Caco-2 (cell line): ENCODE measurements at regions not wholly inside any gene's neighbourhood (a gene's known extent, or its start where the extent isn't known, plus 50 kb on each side); places are given as distances from the start of the nearest gene placed in this dataset.

ENCODE experiments used
- BruUV-seq: library from RNA; stranded (reverse); fragments of 400-500 nt; replicated peaks from 2 replicates; lab custom pipeline; 2021; lab: Mats Ljungman, UMichigan
- CTCF ChIA-PET: fragments of 300-600 bp; sonication (Branson Sonifier 250); formaldehyde crosslinking; loops from one replicate; lab custom pipeline; 2022; ENCODE audit warnings: antibody characterized with exemption; lab: Charles Lee
- POLR2A ChIA-PET: fragments of 300-600 bp; sonication (Branson Sonifier 250); formaldehyde crosslinking; loops from one replicate; lab custom pipeline; 2022; ENCODE audit warnings: antibody characterized with exemption; lab: Charles Lee
- DNase-seq, 2 experiments: peaks; one replicate each; pipeline versions ENCODE4 v3.0.0 to v3.0.0-alpha.2; 2020 to 2022
- H3K27me3 ChIP-seq: replicated peaks from 2 replicates; pipeline ENCODE4 v1.6.0; 2011; ENCODE audit warnings: low read length; ENCODE audit not compliant: control insufficient read depth, insufficient read depth
- H3K36me3 ChIP-seq: 2 replicates; pipeline ENCODE4 v1.5.1; 2011; ENCODE audit warnings: low read length; ENCODE audit not compliant: control insufficient read depth, insufficient read depth
- H3K4me1 ChIP-seq: fragments of 250-450 bp; sonication (Bioruptor Pico); 2 replicates; pipeline ENCODE4 v1.5.1; 2020; ENCODE audit warnings: mild to moderate bottlenecking
- H3K4me3 ChIP-seq: 2 replicates; pipeline ENCODE4 v1.5.1; 2011; ENCODE audit warnings: low read depth, mild to moderate bottlenecking, control low read depth, low read length
- H3K9me3 ChIP-seq: fragments of 250-450 bp; sonication (Bioruptor Pico); 2 replicates; pipeline ENCODE4 v1.5.1; 2020; ENCODE audit warnings: mild to moderate bottlenecking, moderate library complexity
- H3K27ac Mint-ChIP-seq: one replicate; pipeline ENCODE4 v1.8.0; 2022; ENCODE audit warnings: mixed read lengths; ENCODE audit not compliant: unreplicated experiment
- H3K27me3 Mint-ChIP-seq: one replicate; pipeline ENCODE4 v1.8.0; 2022; ENCODE audit warnings: mixed read lengths; ENCODE audit not compliant: insufficient read depth, unreplicated experiment
- H3K36me3 Mint-ChIP-seq: one replicate; pipeline ENCODE4 v1.8.0; 2022; ENCODE audit warnings: mild to moderate bottlenecking, mixed read lengths; ENCODE audit not compliant: insufficient read depth, unreplicated experiment
- H3K4me1 Mint-ChIP-seq: one replicate; pipeline ENCODE4 v1.8.0; 2022; ENCODE audit warnings: low read depth, mixed read lengths; ENCODE audit not compliant: unreplicated experiment
- H3K4me3 Mint-ChIP-seq: one replicate; pipeline ENCODE4 v1.8.0; 2022; ENCODE audit warnings: mild to moderate bottlenecking, moderate library complexity, mixed read lengths; ENCODE audit not compliant: unreplicated experiment
- H3K9me3 Mint-ChIP-seq: one replicate; pipeline ENCODE4 v1.8.0; 2022; ENCODE audit warnings: mixed read lengths; ENCODE audit not compliant: unreplicated experiment
- intact Hi-C: fragments of 100-400 bp; cut with micrococcal nuclease; formaldehyde crosslinking; loops from one replicate; pipeline ENCODE4 v1.10.0; 2022; ENCODE audit not compliant: unreplicated experiment
- TF ChIP-seq, protein P1 (sequence below), 2 experiments: fragments of 200-600 bp in 1 of 2; IDR thresholded peaks; 1 replicate in 1 of 2; 2 replicates in 1 of 2; pipeline versions ENCODE4 v1.5.1 to v1.8.0; 2011 to 2022; ENCODE audit warnings: antibody characterized with exemption in 1 of 2, control low read depth in 1 of 2, inconsistent platforms in 1 of 2, low read depth in 1 of 2, low read length in 1 of 2, mild to moderate bottlenecking in 1 of 2, moderate library complexity in 1 of 2; ENCODE audit not compliant: insufficient read depth in 1 of 2, severe bottlenecking in 1 of 2, unreplicated experiment in 1 of 2

DNA sequence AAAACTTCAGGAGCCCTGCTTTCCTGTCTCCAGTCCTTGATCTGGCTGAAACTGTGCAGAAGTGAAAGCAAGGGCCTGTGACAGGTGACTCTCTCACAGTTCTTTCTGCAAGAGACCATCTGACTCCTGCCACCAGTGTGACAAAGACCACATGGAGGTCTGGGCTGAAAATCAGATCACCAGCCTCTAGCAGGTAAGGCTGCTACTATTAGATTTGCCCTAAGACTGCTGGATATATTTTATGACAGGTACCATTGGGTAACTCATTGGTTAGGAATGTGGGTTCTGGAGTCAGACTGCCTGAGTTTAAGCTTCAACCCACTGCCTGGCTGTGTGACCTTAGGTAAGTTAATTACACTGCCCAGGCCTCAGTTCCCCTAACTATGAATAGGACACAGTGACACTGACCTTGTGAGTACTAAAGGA is 163.3 kb upstream of the SLC7A11 start:
- ChIA-PET CTCF (no interaction called here), POLR2A (no interaction called here)
- Histone ChIP-seq H3K9me3 (no peaks in the 10 kb centered on the region), H3K4me1 (no peaks in the 10 kb centered on the region), H3K4me3 (no peak overlapping the region), H3K36me3 (no peaks in the 10 kb centered on the region), H3K27me3 (no peaks in the 10 kb centered on the region)
- Mint-ChIP-seq H3K4me1 (no peaks in the 10 kb centered on the region), H3K9me3 (no peaks in the 10 kb centered on the region), H3K36me3 (no peaks in the 10 kb centered on the region), H3K27me3 (peaks cover 3% of the 10 kb centered on the region), H3K27ac (no peak overlapping the region), H3K4me3 (no peak overlapping the region)
- TF ChIP-seq, protein P1, sequence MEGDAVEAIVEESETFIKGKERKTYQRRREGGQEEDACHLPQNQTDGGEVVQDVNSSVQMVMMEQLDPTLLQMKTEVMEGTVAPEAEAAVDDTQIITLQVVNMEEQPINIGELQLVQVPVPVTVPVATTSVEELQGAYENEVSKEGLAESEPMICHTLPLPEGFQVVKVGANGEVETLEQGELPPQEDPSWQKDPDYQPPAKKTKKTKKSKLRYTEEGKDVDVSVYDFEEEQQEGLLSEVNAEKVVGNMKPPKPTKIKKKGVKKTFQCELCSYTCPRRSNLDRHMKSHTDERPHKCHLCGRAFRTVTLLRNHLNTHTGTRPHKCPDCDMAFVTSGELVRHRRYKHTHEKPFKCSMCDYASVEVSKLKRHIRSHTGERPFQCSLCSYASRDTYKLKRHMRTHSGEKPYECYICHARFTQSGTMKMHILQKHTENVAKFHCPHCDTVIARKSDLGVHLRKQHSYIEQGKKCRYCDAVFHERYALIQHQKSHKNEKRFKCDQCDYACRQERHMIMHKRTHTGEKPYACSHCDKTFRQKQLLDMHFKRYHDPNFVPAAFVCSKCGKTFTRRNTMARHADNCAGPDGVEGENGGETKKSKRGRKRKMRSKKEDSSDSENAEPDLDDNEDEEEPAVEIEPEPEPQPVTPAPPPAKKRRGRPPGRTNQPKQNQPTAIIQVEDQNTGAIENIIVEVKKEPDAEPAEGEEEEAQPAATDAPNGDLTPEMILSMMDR (IDR thresholded peaks at IDR 0.05; ENCODE audit: insufficient read depth in 1 of 2, low read depth in 1 of 2, low read length in 1 of 2, severe bottlenecking in 1 of 2, unreplicated experiment in 1 of 2): no peak
- intact Hi-C loops: no loop called here
- no TSS peak for BruUV-seq
- no peak for DNase-seq

DNA sequence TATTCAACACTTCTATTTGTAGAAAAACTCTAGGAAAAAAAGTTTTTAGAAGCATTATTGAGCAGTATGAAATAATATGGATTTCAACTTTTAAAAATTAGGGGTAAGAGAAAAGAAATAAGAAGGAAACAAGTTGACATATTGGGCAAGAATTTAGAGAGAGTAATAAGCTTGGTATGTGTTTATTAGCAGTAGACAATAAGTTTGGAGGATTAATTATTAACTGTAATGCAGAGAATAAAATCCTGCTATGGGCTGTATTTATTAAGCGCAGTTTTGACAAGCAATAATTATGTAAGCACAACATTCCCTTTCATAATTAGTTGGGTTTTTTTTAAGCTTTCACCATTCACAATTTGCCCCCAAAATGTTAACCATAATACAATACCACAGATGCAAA is 162.7 kb upstream of the SLC7A11 start:
- Mint-ChIP-seq H3K27ac (no peak overlapping the region), H3K4me3 (no peak overlapping the region), H3K27me3 (peaks cover 3% of the 10 kb centered on the region), H3K36me3 (no peaks in the 10 kb centered on the region), H3K9me3 (no peaks in the 10 kb centered on the region), H3K4me1 (no peaks in the 10 kb centered on the region)
- CTCF ChIA-PET: no interaction called here
- no peak for DNase-seq
- H3K36me3 ChIP-seq: no peaks in the 10 kb centered on the region
- no peaks in the 10 kb centered on the region for H3K27me3 ChIP-seq
- TF ChIP-seq, protein P1 (IDR thresholded peaks at IDR 0.05; ENCODE audit: insufficient read depth in 1 of 2, low read depth in 1 of 2, low read length in 1 of 2, severe bottlenecking in 1 of 2, unreplicated experiment in 1 of 2): no peak
- POLR2A ChIA-PET: no interaction called here
- H3K4me3 ChIP-seq: no peak overlapping the region
- no TSS peak for BruUV-seq
- H3K4me1 ChIP-seq: no peaks in the 10 kb centered on the region
- H3K9me3 ChIP-seq: no peaks in the 10 kb centered on the region
- intact Hi-C loops: no loop called here

DNA sequence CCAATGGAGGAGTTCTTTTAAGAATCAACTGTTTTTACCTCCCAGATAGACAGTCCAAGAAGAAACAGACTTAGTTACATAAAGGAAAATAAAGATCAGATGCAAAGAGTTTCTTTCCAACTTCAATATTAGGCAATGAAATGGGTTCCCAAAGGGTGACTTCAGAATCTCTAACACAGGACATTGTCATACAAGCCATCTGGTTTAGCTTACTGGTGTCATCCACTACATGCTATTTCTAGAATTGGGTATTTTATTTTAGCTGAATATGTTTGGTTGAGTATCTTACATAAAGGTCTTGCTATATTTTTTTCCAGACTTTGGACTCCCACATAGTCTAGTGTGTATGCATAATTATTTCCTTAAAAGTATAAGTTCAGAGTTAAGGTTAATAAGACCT is 162.1 kb upstream of the SLC7A11 start:
- H3K36me3 ChIP-seq: no peaks in the 10 kb centered on the region
- no peak overlapping the region for H3K27ac Mint-ChIP-seq
- no TSS peak for BruUV-seq

More for the DNA sequence above, 162.1 kb upstream of the SLC7A11 start:
- no peaks in the 10 kb centered on the region for H3K36me3 Mint-ChIP-seq
- ChIA-PET POLR2A (no interaction called here), CTCF (no interaction called here)
- H3K4me1 Mint-ChIP-seq: no peaks in the 10 kb centered on the region
- TF ChIP-seq, protein P1 (IDR thresholded peaks at IDR 0.05; ENCODE audit: insufficient read depth in 1 of 2, low read depth in 1 of 2, low read length in 1 of 2, severe bottlenecking in 1 of 2, unreplicated experiment in 1 of 2): no peak
- no peaks in the 10 kb centered on the region for H3K9me3 ChIP-seq
- H3K4me3 ChIP-seq: no peak overlapping the region
- peaks cover 3% of the 10 kb centered on the region for H3K27me3 Mint-ChIP-seq
- no peaks in the 10 kb centered on the region for H3K9me3 Mint-ChIP-seq
- no peak overlapping the region for H3K4me3 Mint-ChIP-seq
- H3K27me3 ChIP-seq: no peaks in the 10 kb centered on the region
- intact Hi-C loops: no loop called here
- no peak for DNase-seq
- no peaks in the 10 kb centered on the region for H3K4me1 ChIP-seq
